Osteocyte (in vitro differentiated cells): ENCODE measurements at regions not wholly inside any gene's neighbourhood (a gene's known extent, or its start where the extent isn't known, plus 50 kb on each side); places are given as distances from the start of the nearest gene placed in this dataset.

Experiments
- DNase-seq: peaks from one replicate; pipeline ENCODE4 v3.0.0; 2021; ENCODE audit warnings: mixed read lengths; ENCODE audit not compliant: unreplicated experiment; ENCODE audit errors: extremely low spot score
- H3K27ac Mint-ChIP-seq: one replicate; pipeline ENCODE4 v1.8.0; 2021; ENCODE audit warnings: mild to moderate bottlenecking, mixed read lengths; ENCODE audit not compliant: unreplicated experiment
- H3K27me3 Mint-ChIP-seq: one replicate; pipeline ENCODE4 v1.8.0; 2021; ENCODE audit warnings: mixed read lengths; ENCODE audit not compliant: unreplicated experiment
- H3K36me3 Mint-ChIP-seq: one replicate; pipeline ENCODE4 v1.8.0; 2021; ENCODE audit warnings: mixed read lengths; ENCODE audit not compliant: unreplicated experiment
- H3K4me1 Mint-ChIP-seq: one replicate; pipeline ENCODE4 v1.8.0; 2021; ENCODE audit warnings: mixed read lengths; ENCODE audit not compliant: unreplicated experiment
- H3K4me3 Mint-ChIP-seq: one replicate; pipeline ENCODE4 v1.8.0; 2021; ENCODE audit warnings: mild to moderate bottlenecking, moderate library complexity, mixed read lengths; ENCODE audit not compliant: unreplicated experiment
- H3K9me3 Mint-ChIP-seq: one replicate; pipeline ENCODE4 v1.8.0; 2021; ENCODE audit warnings: mixed read lengths; ENCODE audit not compliant: unreplicated experiment
- TF ChIP-seq, protein P1 (sequence below): fragments of 200-600 bp; sonication (generic); IDR thresholded peaks from 2 replicates; pipeline ENCODE4 v1.5.0; 2021; ENCODE audit warnings: antibody characterized with exemption, mild to moderate bottlenecking, moderate library complexity

DNA sequence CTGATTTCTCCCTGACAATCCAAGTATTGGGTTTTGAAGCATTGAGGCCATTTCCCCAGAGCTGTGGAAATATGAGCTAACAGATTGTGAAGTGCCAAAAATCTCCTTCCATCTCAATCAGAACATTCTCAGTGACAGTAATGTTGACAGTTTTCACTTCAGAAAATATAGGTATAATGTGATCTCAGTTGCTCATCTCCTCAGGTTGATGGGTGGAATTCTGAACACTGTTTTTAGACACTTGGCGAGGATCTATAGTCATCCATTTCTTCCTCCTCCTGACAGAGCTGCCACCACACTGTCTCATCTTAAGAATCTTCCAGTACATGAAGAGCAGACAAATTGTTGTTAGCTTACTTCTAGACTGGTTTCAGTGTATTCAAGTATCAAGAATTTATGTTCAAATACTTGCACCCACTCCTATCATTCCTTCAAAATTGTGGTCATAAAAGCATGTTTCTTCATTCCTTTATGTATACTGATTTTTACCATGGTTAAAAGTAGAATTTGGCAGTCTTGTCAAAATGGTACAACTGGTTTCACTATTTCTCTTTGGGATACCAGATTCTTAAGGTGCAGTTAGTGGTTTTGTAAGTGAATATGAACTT lies 199.7 kb upstream of the TLE4 start:
- no peak overlapping the region for H3K27ac Mint-ChIP-seq
- no peaks in the 10 kb centered on the region for H3K36me3 Mint-ChIP-seq
- peaks cover 1% of the 10 kb centered on the region for H3K4me1 Mint-ChIP-seq
- no peak overlapping the region for H3K4me3 Mint-ChIP-seq
- DNase-seq: no peak
- TF ChIP-seq, protein P1, sequence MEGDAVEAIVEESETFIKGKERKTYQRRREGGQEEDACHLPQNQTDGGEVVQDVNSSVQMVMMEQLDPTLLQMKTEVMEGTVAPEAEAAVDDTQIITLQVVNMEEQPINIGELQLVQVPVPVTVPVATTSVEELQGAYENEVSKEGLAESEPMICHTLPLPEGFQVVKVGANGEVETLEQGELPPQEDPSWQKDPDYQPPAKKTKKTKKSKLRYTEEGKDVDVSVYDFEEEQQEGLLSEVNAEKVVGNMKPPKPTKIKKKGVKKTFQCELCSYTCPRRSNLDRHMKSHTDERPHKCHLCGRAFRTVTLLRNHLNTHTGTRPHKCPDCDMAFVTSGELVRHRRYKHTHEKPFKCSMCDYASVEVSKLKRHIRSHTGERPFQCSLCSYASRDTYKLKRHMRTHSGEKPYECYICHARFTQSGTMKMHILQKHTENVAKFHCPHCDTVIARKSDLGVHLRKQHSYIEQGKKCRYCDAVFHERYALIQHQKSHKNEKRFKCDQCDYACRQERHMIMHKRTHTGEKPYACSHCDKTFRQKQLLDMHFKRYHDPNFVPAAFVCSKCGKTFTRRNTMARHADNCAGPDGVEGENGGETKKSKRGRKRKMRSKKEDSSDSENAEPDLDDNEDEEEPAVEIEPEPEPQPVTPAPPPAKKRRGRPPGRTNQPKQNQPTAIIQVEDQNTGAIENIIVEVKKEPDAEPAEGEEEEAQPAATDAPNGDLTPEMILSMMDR: no peak
- no peaks in the 10 kb centered on the region for H3K9me3 Mint-ChIP-seq
- no peaks in the 10 kb centered on the region for H3K27me3 Mint-ChIP-seq

DNA sequence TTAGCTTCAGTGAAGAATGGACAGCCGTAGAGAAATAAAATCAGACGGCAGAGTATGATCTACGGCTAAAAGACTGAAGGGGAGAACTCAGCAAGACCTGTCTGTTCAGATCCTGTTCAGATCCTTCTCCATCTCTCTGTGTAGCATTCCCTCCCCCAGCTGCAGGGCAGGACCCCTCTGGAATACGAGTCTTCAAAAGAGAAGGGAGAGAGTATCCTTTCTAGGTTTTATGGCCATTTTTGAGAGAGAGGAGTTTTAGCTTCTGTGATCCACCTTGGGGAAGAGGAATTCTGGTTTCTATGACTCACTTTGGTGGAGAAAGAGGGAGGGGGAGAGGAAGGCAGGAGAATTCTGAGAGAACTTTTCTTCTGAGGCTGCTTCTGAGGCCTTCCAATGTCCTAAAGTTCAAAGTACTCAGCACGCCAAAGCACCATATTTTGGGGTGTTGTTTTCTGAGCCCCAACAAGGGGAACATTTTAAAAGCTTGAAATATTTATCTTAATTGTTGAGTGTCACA lies 194.4 kb upstream of the TLE4 start:
- Mint-ChIP-seq H3K27ac (peak overlapping the region; percentile 45), H3K4me3 (no peak overlapping the region), H3K27me3 (no peaks in the 10 kb centered on the region), H3K4me1 (peaks cover 18% of the 10 kb centered on the region), H3K36me3 (no peaks in the 10 kb centered on the region), H3K9me3 (peaks cover 10% of the 10 kb centered on the region)
- no peak for DNase-seq
- TF ChIP-seq, protein P1: no peak

DNA sequence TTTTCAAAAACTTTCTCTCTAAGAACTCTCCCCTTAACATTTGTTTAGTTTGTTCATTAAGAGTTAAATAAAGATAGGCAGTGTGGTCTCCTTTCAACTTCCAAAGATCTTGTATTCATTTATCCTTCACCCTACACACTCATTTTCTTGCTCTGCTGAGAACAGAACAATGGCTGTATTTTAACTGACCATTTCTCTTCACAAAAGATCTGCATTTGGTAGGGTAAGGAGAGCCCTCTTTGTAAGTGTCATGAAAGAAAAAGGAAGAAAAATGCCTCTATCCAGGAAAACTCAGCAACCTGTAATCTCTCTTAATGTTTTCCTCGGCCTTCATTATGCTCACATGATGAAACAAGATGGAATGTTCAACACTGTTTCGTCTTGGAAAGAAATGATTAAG lies 193.7 kb upstream of the TLE4 start:
- Mint-ChIP-seq H3K4me1 (peaks cover 25% of the 10 kb centered on the region), H3K27me3 (no peaks in the 10 kb centered on the region), H3K4me3 (no peak overlapping the region), H3K36me3 (no peaks in the 10 kb centered on the region), H3K27ac (no peak overlapping the region), H3K9me3 (peaks cover 10% of the 10 kb centered on the region)
- TF ChIP-seq, protein P1: no peak
- DNase-seq: no peak

DNA sequence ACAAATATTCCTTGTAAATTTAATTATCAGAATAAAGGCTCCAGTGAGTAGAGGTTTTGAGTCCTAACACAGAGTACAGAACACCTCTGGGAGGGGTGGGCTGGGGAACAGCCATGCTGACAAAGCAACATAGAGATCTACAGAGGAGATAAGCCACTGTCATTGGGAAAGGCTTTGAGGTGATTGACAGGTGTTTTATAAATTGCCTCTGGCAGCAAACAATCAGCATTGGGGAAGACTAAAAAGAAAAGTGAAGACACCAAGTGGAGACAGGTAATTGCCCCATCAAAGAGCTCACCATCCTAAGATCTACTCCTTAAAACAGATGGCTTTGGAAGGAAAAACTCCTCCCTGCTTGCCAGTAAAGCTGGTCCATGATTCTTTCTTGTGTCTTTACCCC lies 189.7 kb upstream of the TLE4 start:
- peaks cover 19% of the 10 kb centered on the region for H3K9me3 Mint-ChIP-seq
- DNase-seq: no peak

DNA sequence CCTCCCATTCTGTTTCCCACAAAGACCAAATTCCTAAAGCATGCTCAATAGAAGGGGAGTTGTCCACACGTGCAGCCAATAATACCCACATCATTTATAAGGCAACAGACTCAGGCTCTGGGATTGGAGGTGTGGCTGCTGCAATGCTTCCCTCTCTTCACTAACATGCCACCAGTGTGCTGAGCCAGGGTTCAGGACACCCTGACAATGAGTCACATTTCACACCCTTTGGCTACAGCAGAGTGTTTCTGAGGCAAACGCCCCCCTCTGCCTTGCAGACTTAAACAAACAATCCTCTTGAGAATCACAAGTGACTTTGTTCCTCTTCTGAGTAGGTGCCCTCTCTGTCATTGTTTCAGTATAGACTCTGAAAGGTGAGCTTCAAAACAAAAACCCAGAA lies 189.3 kb upstream of the TLE4 start:
- H3K9me3 Mint-ChIP-seq: peaks cover 19% of the 10 kb centered on the region
- no peaks in the 10 kb centered on the region for H3K27me3 Mint-ChIP-seq
- peaks cover 28% of the 10 kb centered on the region for H3K4me1 Mint-ChIP-seq
- no peaks in the 10 kb centered on the region for H3K36me3 Mint-ChIP-seq
- no peak for DNase-seq
- H3K27ac Mint-ChIP-seq: no peak overlapping the region
- TF ChIP-seq, protein P1: no peak
- H3K4me3 Mint-ChIP-seq: no peak overlapping the region

More for the DNA sequence above, 189.7 kb upstream of the TLE4 start:
- TF ChIP-seq, protein P1: no peak
- Mint-ChIP-seq H3K4me3 (no peak overlapping the region), H3K36me3 (no peaks in the 10 kb centered on the region), H3K27me3 (no peaks in the 10 kb centered on the region), H3K4me1 (peaks cover 28% of the 10 kb centered on the region), H3K27ac (no peak overlapping the region)
